ENCODE measurements at regions not wholly inside any gene's neighbourhood (a gene's known extent, or its start where the extent isn't known, plus 50 kb on each side); places are given as distances from the start of the nearest gene placed in this dataset.
"Not testable (repeated sequence)": the region's sequence is repeated elsewhere in the genome, so short reads cannot be mapped to it uniquely, and the experiment has no call there.

DNA sequence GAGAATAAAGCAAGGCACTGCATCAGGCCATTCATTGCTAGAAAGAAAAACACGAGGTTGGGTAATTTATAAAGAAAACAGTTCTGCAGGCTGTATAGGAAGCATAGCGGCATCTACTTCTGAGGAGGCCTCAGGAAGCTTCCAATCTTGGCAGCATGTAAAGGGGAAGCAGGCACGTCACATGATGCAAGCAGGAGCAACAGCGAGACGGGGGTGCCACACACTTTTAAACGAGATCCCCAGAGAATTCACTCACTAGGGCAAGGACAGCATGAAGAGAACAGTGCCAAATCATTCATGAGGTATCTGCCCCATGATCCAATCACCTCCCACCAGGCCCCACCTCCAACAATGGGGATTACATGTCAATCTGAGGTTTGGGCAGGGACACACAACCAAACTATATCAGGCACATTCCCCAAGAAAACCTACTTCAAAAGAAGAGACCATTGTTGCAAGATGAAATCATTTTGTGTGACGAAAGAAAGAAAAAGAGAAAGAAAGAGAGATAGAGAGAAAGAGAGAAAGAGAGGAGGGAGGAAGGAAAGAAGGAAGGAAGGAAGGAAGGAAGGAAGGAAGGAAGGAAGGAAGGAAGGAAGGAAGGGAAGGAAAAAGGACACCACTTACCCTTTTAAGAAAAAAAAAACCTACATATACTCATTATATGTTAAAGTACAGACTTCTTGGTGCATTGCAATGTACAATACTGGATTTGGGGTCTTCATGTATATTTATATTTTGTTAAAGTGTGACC, 95.9 kb upstream of the PLEKHG1 start:
- Histone ChIP-seq H3K36me3 (ENCODE audit: control insufficient read depth, insufficient read depth, low read length) (no peaks in the 10 kb centered on the region), H3K4me1 (ENCODE audit: control insufficient read depth, extremely low read depth, insufficient read depth, low read length) (no peaks in the 10 kb centered on the region), H3K4me2 (ENCODE audit: extremely low read depth, insufficient read depth, low read length) (no peak overlapping the region), H2AFZ (ENCODE audit: low read length) (no peak overlapping the region), H3K9ac (ENCODE audit: insufficient read depth, low read length) (no peak overlapping the region), H3K4me3 (replicated peaks in 1 of 4; ENCODE audit: control extremely low read depth in 1 of 4, insufficient read depth in 1 of 4, low read depth in 3 of 4, low read length in 4 of 4) (no peak overlapping the region), H3K27me3 (ENCODE audit: control insufficient read depth, insufficient read depth, low read length) (no peaks in the 10 kb centered on the region), H4K20me1 (ENCODE audit: control insufficient read depth, extremely low read depth, insufficient read depth, low read length) (no peaks in the 10 kb centered on the region), H3K27ac (ENCODE audit: insufficient read depth, low read length) (no peak overlapping the region), H3K9me3 (ENCODE audit: control insufficient read depth, insufficient read depth, low read depth, low read length) (no peaks in the 10 kb centered on the region), H3K79me2 (ENCODE audit: control insufficient read depth, insufficient read depth, low read length) (no peaks in the 10 kb centered on the region)
- TF ChIP-seq CTCF (conservative IDR thresholded peaks at IDR 0.05 in 1 of 2, IDR thresholded peaks at IDR 0.05 in 1 of 2; ENCODE audit: low read depth in 1 of 2, low read length in 2 of 2): no peak
- no peak for TF ChIP-seq EZH2 (IDR thresholded peaks at IDR 0.05; ENCODE audit: low read length, missing control alignments)
- no peak for DNase-seq (ENCODE audit: low read depth in 2 of 2)

- H2AFZ ChIP-seq (ENCODE audit: low read length); DNase-seq (ENCODE audit: low read depth in 2 of 2); H3K79me2 ChIP-seq (ENCODE audit: control insufficient read depth, insufficient read depth, low read length); H3K9me3 ChIP-seq (ENCODE audit: control insufficient read depth, insufficient read depth, low read depth, low read length); H3K4me1 ChIP-seq (ENCODE audit: control insufficient read depth, extremely low read depth, insufficient read depth, low read length); H4K20me1 ChIP-seq (ENCODE audit: control insufficient read depth, extremely low read depth, insufficient read depth, low read length); H3K9ac ChIP-seq (ENCODE audit: insufficient read depth, low read length); H3K4me3 ChIP-seq (replicated peaks in 1 of 4; ENCODE audit: control extremely low read depth in 1 of 4, insufficient read depth in 1 of 4, low read depth in 3 of 4, low read length in 4 of 4); H3K27ac ChIP-seq (ENCODE audit: insufficient read depth, low read length); H3K27me3 ChIP-seq (ENCODE audit: control insufficient read depth, insufficient read depth, low read length); H3K36me3 ChIP-seq (ENCODE audit: control insufficient read depth, insufficient read depth, low read length); H3K4me2 ChIP-seq (ENCODE audit: extremely low read depth, insufficient read depth, low read length): not testable (repeated sequence)
Measured at GRCh38 chr6:150507361-150507760, 92.3 kb upstream of the PLEKHG1 start.

DNA sequence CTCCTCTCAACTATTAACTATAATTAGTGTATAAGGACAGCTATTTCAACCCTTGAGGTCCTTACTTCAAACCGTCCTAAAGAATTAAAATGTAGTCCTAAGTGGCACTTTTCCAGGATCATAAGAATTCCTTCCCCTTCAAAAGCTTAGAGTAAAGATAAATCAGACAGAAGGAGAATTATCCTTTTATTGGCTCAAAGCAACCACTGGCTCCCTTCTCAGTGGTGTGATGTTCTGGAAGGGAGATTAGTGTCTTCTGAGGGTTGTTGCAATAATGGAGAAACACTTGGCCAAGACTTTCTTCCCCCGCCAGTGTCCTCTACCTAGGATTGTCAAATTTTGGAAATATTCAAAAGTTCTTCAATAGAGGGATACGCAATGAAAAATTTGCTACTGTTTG, 89.1 kb upstream of the PLEKHG1 start:
- TF ChIP-seq CTCF (conservative IDR thresholded peaks at IDR 0.05 in 1 of 2, IDR thresholded peaks at IDR 0.05 in 1 of 2; ENCODE audit: low read depth in 1 of 2, low read length in 2 of 2) (no peak), EZH2 (IDR thresholded peaks at IDR 0.05; ENCODE audit: low read length, missing control alignments) (no peak)
- no peaks in the 10 kb centered on the region for H4K20me1 ChIP-seq (ENCODE audit: control insufficient read depth, extremely low read depth, insufficient read depth, low read length)

More for the DNA sequence above, 89.1 kb upstream of the PLEKHG1 start:
- no peak for DNase-seq (ENCODE audit: low read depth in 2 of 2)
- no peaks in the 10 kb centered on the region for H3K79me2 ChIP-seq (ENCODE audit: control insufficient read depth, insufficient read depth, low read length)
- H3K9me3 ChIP-seq (ENCODE audit: control insufficient read depth, insufficient read depth, low read depth, low read length): no peaks in the 10 kb centered on the region
- H3K27me3 ChIP-seq (ENCODE audit: control insufficient read depth, insufficient read depth, low read length): no peaks in the 10 kb centered on the region
- H2AFZ ChIP-seq (ENCODE audit: low read length): no peak overlapping the region
- no peak overlapping the region for H3K4me3 ChIP-seq (replicated peaks in 1 of 4; ENCODE audit: control extremely low read depth in 1 of 4, insufficient read depth in 1 of 4, low read depth in 3 of 4, low read length in 4 of 4)
- H3K27ac ChIP-seq (ENCODE audit: insufficient read depth, low read length): no peak overlapping the region
- no peak overlapping the region for H3K9ac ChIP-seq (ENCODE audit: insufficient read depth, low read length)
- H3K36me3 ChIP-seq (ENCODE audit: control insufficient read depth, insufficient read depth, low read length): no peaks in the 10 kb centered on the region
- H3K4me1 ChIP-seq (ENCODE audit: control insufficient read depth, extremely low read depth, insufficient read depth, low read length): no peaks in the 10 kb centered on the region
- H3K4me2 ChIP-seq (ENCODE audit: extremely low read depth, insufficient read depth, low read length): no peak overlapping the region
